K562 (cell line): ENCODE measurements at regions not wholly inside any gene's neighbourhood (a gene's known extent, or its start where the extent isn't known, plus 50 kb on each side); places are given as distances from the start of the nearest gene placed in this dataset.

Experiments
- ATAC-seq: fragments of 200-7000 bp; cut with Tn5 transposase; 3 replicates; pipeline ENCODE4 v1.9.1; 2020; ENCODE audit warnings: moderate library complexity
- BruUV-seq: library from RNA; stranded (reverse); fragments of 400-500 nt; replicated peaks from 2 replicates; lab custom pipeline; 2021; lab: Mats Ljungman, UMichigan
- CTCF ChIA-PET: fragments of 300-600 bp; formaldehyde crosslinking; extraction: SDS; loops from one replicate; lab custom pipeline; 2021; ENCODE audit warnings: low intra/inter-chr PET ratio; lab: Yijun Ruan, JAX
- POLR2A ChIA-PET: fragments of 300-600, 350-650 bp; sonication (Branson Sonifier 250); formaldehyde crosslinking; extraction: SDS; loops from one replicate; lab custom pipeline; 2021; ENCODE audit warnings: antibody characterized with exemption, inconsistent platforms; lab: Yijun Ruan, JAX
- DNase-seq, 4 experiments: peaks; one replicate each; pipeline versions ENCODE4 v3.0.0 to v3.0.0-alpha.2; 2011 to 2018; ENCODE audit warnings: low spot score in 3 of 4, mixed read lengths in 3 of 4; ENCODE audit errors: extremely low read depth in 1 of 4
- FAIRE-seq: peaks from 2 replicates; lab custom pipeline; 2011; peaks lifted over from hg19 to GRCh38; lab: Jason Lieb, UNC
- H2AFZ ChIP-seq: 2 replicates; pipeline ENCODE4 v1.6.0; 2011; ENCODE audit warnings: low read depth, low read length, control low read depth, inconsistent platforms
- H3K27ac ChIP-seq: fragments of 200-600 bp; 3 replicates; pipeline ENCODE4 v1.8.0; 2011; ENCODE audit warnings: low read depth, mild to moderate bottlenecking, control low read depth, inconsistent platforms, low read length, moderate library complexity, mixed read lengths; ENCODE audit errors: extremely low read depth
- H3K27me3 ChIP-seq, 2 experiments: fragments of 300-600 bp in 1 of 2; 2 replicates in 1 of 2; 3 replicates in 1 of 2; pipeline versions ENCODE4 v1.6.0 to v1.8.0; 2011; ENCODE audit warnings: inconsistent platforms in 2 of 2, low read length in 2 of 2, mild to moderate bottlenecking in 1 of 2, mixed read lengths in 1 of 2, moderate library complexity in 1 of 2; ENCODE audit not compliant: control insufficient read depth in 2 of 2, insufficient read depth in 2 of 2
- H3K36me3 ChIP-seq: fragments of 300-600 bp; 3 replicates; pipeline ENCODE4 v1.8.0; 2011; ENCODE audit warnings: mild to moderate bottlenecking, low read length, inconsistent platforms; ENCODE audit not compliant: control insufficient read depth, insufficient read depth
- H3K4me1 ChIP-seq, 2 experiments: fragments of 200-600 bp in 1 of 2; replicated peaks in 1 of 2; 2 replicates in 1 of 2; 3 replicates in 1 of 2; pipeline versions ENCODE4 v1.5.1 to v1.8.0; 2011; ENCODE audit warnings: inconsistent platforms in 2 of 2, low read length in 2 of 2, mild to moderate bottlenecking in 1 of 2, mixed read lengths in 1 of 2, moderate library complexity in 1 of 2; ENCODE audit not compliant: control insufficient read depth in 2 of 2, insufficient read depth in 2 of 2
- H3K4me2 ChIP-seq: 2 replicates; pipeline ENCODE4 v1.6.1; 2011; ENCODE audit warnings: low read length, control low read depth, inconsistent platforms, mixed read lengths; ENCODE audit not compliant: insufficient read depth
- H3K4me3 ChIP-seq: fragments of 200-600 bp; sonication (generic), shearing (Covaris generic); 2 replicates; pipeline ENCODE4 v1.5.1; 2016; ENCODE audit warnings: control low read depth, inconsistent platforms
- H3K79me2 ChIP-seq: fragments of 200-600 bp; 3 replicates; pipeline ENCODE4 v1.8.0; 2011; ENCODE audit warnings: low read length, inconsistent platforms; ENCODE audit not compliant: control insufficient read depth, insufficient read depth
- H3K9ac ChIP-seq, 2 experiments: 2 replicates each; pipeline versions ENCODE4 v1.6.0 to v1.6.1; 2011; ENCODE audit warnings: low read depth in 2 of 2, low read length in 2 of 2, control low read depth in 1 of 2, inconsistent platforms in 1 of 2, mild to moderate bottlenecking in 1 of 2, mixed read lengths in 1 of 2; ENCODE audit not compliant: insufficient read depth in 1 of 2
- H3K9me1 ChIP-seq: one replicate; pipeline ENCODE4 v1.6.0; 2011; ENCODE audit warnings: inconsistent platforms, mild to moderate bottlenecking, low read length, moderate library complexity; ENCODE audit not compliant: control insufficient read depth, insufficient read depth
- H3K9me3 ChIP-seq: replicated peaks from 2 replicates; pipeline ENCODE4 v1.5.1; 2011; ENCODE audit warnings: low read depth, low read length, inconsistent platforms; ENCODE audit not compliant: control insufficient read depth, insufficient read depth
- H4K20me1 ChIP-seq: replicated peaks from 2 replicates; pipeline ENCODE4 v1.6.1; 2011; ENCODE audit warnings: low read length, inconsistent platforms, mixed read lengths; ENCODE audit not compliant: control insufficient read depth, insufficient read depth
- CCNT2 ChIP-seq: IDR thresholded peaks from 2 replicates; pipeline ENCODE4 v1.6.1; 2011; ENCODE audit warnings: borderline replicate concordance, low read depth, mild to moderate bottlenecking, moderate library complexity, mixed read lengths, low read length; ENCODE audit not compliant: insufficient read length; ENCODE audit errors: extremely low read depth
- CEBPB ChIP-seq: fragments of 450-650 bp; IDR thresholded peaks from 2 replicates; pipeline ENCODE4 v1.6.1; 2016; ENCODE audit warnings: missing genetic modification characterization, missing compliant biosample characterization
- CEBPG ChIP-seq, 3 experiments: fragments of 200-800 bp in 1 of 3; sonication (Bioruptor generic) in 1 of 3; sonication (generic) in 1 of 3; formaldehyde crosslinking in 1 of 3; IDR thresholded peaks in 2 of 3; conservative IDR thresholded peaks in 1 of 3; 2 replicates each; pipeline versions ENCODE4 v1.6.1 to v1.8.0; 2016 to 2022; ENCODE audit warnings: missing compliant biosample characterization in 2 of 3, missing genetic modification characterization in 2 of 3, mild to moderate bottlenecking in 1 of 3, missing genetic modification reagents in 1 of 3
- HMGN3 ChIP-seq: IDR thresholded peaks from 2 replicates; pipeline ENCODE4 v1.6.1; 2011; ENCODE audit warnings: borderline replicate concordance, low read depth, mild to moderate bottlenecking, mixed read lengths, low read length; ENCODE audit not compliant: insufficient read length; ENCODE audit errors: extremely low read depth
- POLR3A ChIP-seq: IDR thresholded peaks from 2 replicates; pipeline ENCODE4 v1.6.1; 2011; ENCODE audit warnings: borderline replicate concordance, mild to moderate bottlenecking, moderate library complexity; ENCODE audit not compliant: insufficient read length, insufficient read depth; ENCODE audit errors: extremely low read depth
- RUNX1 ChIP-seq: sonication (generic); IDR thresholded peaks from 2 replicates; pipeline ENCODE4 v1.6.1; 2016; ENCODE audit warnings: antibody characterized with exemption, low read depth
- SMAD1 ChIP-seq: fragments of 150-350 bp; IDR thresholded peaks from 2 replicates; pipeline ENCODE4 v1.6.1; 2014; ENCODE audit warnings: low read length, low read depth; ENCODE audit not compliant: partially characterized antibody
- ZNF140 ChIP-seq: fragments of 250-450 bp; sonication (Bioruptor Pico); IDR thresholded peaks from 2 replicates; pipeline ENCODE4 v1.8.0; 2021; ENCODE audit warnings: moderate library complexity, mild to moderate bottlenecking, inconsistent platforms
- ZSCAN32 ChIP-seq: fragments of 450-650 bp; formaldehyde crosslinking; IDR thresholded peaks from 2 replicates; pipeline ENCODE4 v1.4.0; 2020; ENCODE audit warnings: mild to moderate bottlenecking, moderate library complexity
- WGBS: fragments of 100-300 bp; shearing (Covaris generic); methylation state at CpG from one replicate; pipeline ENCODE4 v1.1.6; 2016; ENCODE audit warnings: low coverage, mixed read lengths; ENCODE audit not compliant: insufficient coverage; ENCODE audit errors: missing lambda C conversion rate; 5-methylcytosine and 5-hydroxymethylcytosine counted together
- in situ Hi-C: fragments of 300-500 bp; cut with MboI; formaldehyde crosslinking; loops from 4 replicates; pipeline ENCODE4 v1.15.0; 2018; ENCODE audit warnings: inconsistent platforms, mixed read lengths
- intact Hi-C: fragments of 100-400 bp; cut with micrococcal nuclease; formaldehyde crosslinking; loops from 2 replicates; pipeline ENCODE4 v1.14.2; 2022
- TF ChIP-seq, protein P1 (sequence below): fragments of 250-450 bp; sonication (Bioruptor Pico); IDR thresholded peaks from 2 replicates; pipeline ENCODE4 v1.4.0; 2020
- TF ChIP-seq, protein P2 (sequence below): fragments of 250-450 bp; sonication (Bioruptor Pico); IDR thresholded peaks from 2 replicates; pipeline ENCODE4 v1.6.1; 2021; ENCODE audit warnings: mild to moderate bottlenecking

DNA sequence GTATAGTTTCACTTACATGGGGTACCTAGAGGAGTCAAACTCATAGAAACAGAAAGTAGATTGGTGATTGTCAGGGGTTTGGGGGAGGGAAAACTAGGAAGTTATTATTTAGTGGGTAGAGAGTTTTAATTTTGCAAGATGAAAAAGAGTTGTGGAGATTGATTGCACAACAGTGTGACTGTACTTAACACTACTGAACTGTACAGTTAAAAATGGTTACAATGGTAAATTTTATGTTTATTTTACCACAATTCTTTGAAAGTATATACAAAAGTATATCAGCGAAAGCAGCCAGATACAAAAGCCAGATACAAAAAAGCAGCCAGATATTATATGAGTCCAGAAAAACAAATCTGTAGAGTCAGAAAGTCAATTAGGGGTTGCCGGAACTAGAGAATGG lies 247.6 kb downstream of the IPO8 start:
- Histone ChIP-seq H3K4me3 (no peak overlapping the region), H4K20me1 (no peaks in the 10 kb centered on the region), H3K27ac (no peak overlapping the region), H3K4me2 (no peak overlapping the region), H3K4me1 (no peaks in the 10 kb centered on the region; a peak in 1 of 5 replicates), H3K9me3 (no peaks in the 10 kb centered on the region), H3K9ac (no peak overlapping the region), H3K79me2 (no peaks in the 10 kb centered on the region), H3K9me1 (no peaks in the 10 kb centered on the region), H3K36me3 (no peaks in the 10 kb centered on the region), H2AFZ (no peak overlapping the region), H3K27me3 (no peaks in the 10 kb centered on the region)
- no peak for FAIRE-seq
- 9% methylated on average over 2 of the region's 2 CpGs for WGBS
- POLR2A ChIA-PET: interaction anchor here (1.8 kb wide), 1 partner anchor 12 kb away, joined by 5 read pairs; no protein-coding TSS in a partner anchor
- BruUV-seq: no TSS peak
- DNase-seq: no peak
- in situ Hi-C loops: no loop called here
- TF ChIP-seq RUNX1: no peak
- no peak for TF ChIP-seq CEBPG (CRISPR knock-in tag; IDR thresholded peaks at IDR 0.05)
- peak; percentile 23 to 58; a peak in 3 of 4 replicates for TF ChIP-seq CEBPG (tag; conservative IDR thresholded peaks at IDR 0.05 in 1 of 2, IDR thresholded peaks at IDR 0.05 in 1 of 2)
- peak; percentile 62 for TF ChIP-seq CEBPB (tag)
- no peak for ATAC-seq
- intact Hi-C loops: no loop called here
- CTCF ChIA-PET: no interaction called here

DNA sequence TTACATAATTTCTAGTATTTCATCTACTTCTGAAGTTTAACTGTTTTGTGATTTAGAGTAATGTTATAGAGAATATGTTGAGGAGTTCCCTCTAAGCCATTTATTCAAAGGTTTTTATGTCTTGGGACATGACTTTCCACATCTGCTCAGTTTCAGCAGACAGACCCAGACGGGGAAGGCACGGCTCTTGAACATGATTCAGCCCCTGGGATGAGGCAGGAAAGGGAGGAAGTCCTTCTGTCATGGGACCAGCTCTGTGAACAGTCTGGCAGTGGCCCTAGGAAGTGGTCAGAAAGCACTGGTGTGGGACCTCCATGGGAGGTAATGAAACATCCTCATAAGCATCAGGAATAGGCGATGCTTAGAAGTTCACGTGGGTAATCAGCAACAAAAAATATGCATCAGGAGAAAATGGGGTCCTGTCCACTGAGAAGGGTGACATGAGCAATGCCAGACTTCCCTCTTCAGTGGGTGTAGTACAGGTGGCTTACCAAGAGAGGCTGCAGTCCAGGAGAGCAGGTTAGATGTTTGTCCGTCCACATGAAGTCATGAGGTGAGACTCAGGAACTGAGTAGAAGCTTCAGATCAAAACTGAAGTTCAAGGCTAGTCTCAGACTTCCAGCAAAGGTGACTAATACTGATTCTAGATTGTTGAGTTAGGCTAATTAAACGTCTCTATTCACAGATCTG lies 248.5 kb downstream of the IPO8 start:
- H2AFZ ChIP-seq: no peak overlapping the region
- H3K9me3 ChIP-seq: no peaks in the 10 kb centered on the region
- no peaks in the 10 kb centered on the region for H3K36me3 ChIP-seq
- no peak for FAIRE-seq
- BruUV-seq: no TSS peak
- no peak overlapping the region for H3K4me2 ChIP-seq
- H3K4me1 ChIP-seq: no peaks in the 10 kb centered on the region; a peak in 1 of 5 replicates
- H3K27ac ChIP-seq: no peak overlapping the region
- in situ Hi-C loops (no loop called here), intact Hi-C loops (no loop called here)
- peak; percentile 44; the same call in 1 of the 3 replicates for ATAC-seq
- H3K9ac ChIP-seq: no peak overlapping the region
- H3K9me1 ChIP-seq: no peaks in the 10 kb centered on the region
- POLR2A ChIA-PET: no interaction called here
- WGBS: 2% methylated on average over 6 of the region's 6 CpGs
- no peaks in the 10 kb centered on the region for H3K79me2 ChIP-seq
- no peak for DNase-seq
- H4K20me1 ChIP-seq: no peaks in the 10 kb centered on the region
- no peak overlapping the region for H3K4me3 ChIP-seq
- no peaks in the 10 kb centered on the region for H3K27me3 ChIP-seq
- CTCF ChIA-PET: no interaction called here
- TF ChIP-seq HMGN3 (no peak), ZSCAN32 (CRISPR knock-in tag) (no peak), SMAD1 (no peak), POLR3A (no peak), ZNF140 (CRISPR knock-in tag) (no peak), CCNT2 (no peak)
- TF ChIP-seq, protein P1, sequence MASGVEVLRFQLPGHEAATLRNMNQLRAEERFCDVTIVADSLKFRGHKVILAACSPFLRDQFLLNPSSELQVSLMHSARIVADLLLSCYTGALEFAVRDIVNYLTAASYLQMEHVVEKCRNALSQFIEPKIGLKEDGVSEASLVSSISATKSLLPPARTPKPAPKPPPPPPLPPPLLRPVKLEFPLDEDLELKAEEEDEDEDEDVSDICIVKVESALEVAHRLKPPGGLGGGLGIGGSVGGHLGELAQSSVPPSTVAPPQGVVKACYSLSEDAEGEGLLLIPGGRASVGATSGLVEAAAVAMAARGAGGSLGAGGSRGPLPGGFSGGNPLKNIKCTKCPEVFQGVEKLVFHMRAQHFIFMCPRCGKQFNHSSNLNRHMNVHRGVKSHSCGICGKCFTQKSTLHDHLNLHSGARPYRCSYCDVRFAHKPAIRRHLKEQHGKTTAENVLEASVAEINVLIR (CRISPR knock-in tag): no peak
- TF ChIP-seq, protein P2, sequence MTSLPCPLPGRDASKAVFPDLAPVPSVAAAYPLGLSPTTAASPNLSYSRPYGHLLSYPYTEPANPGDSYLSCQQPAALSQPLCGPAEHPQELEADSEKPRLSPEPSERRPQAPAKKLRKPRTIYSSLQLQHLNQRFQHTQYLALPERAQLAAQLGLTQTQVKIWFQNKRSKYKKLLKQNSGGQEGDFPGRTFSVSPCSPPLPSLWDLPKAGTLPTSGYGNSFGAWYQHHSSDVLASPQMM (CRISPR knock-in tag): no peak
